ENCODE measurements at regions not wholly inside any gene's neighbourhood (a gene's known extent, or its start where the extent isn't known, plus 50 kb on each side); places are given as distances from the start of the nearest gene placed in this dataset.
"Not testable (repeated sequence)": the region's sequence is repeated elsewhere in the genome, so short reads cannot be mapped to it uniquely, and the experiment has no call there.

DNA sequence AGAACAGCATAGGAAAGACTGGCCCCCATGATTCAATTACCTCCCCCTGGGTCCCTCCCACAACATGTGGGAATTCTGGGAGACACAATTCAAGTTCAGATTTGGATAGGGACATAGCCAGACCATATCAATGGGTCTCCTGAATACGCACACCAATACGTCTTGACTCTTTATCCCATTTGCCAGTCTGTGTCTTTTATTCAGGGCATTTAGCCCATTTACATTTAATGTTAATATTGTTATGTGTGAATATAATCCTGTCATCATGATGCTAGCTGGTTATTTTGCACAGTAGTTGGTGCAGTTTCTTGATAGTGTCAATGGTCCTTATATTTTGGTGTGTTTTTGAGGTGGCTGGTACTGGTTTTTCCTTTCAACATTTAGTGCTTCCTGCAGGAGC is 256.1 kb downstream of the ZNF608 start:
- TF ChIP-seq CTCF, POLR2A (IDR thresholded peaks at IDR 0.05): not testable (repeated sequence)
